K562 (cell line): ENCODE measurements at regions not wholly inside any gene's neighbourhood (a gene's known extent, or its start where the extent isn't known, plus 50 kb on each side); places are given as distances from the start of the nearest gene placed in this dataset.

Source experiments
- ATAC-seq: fragments of 200-7000 bp; cut with Tn5 transposase; 3 replicates; pipeline ENCODE4 v1.9.1; 2020; ENCODE audit warnings: moderate library complexity
- BruUV-seq: library from RNA; stranded (reverse); fragments of 400-500 nt; replicated peaks from 2 replicates; lab custom pipeline; 2021; lab: Mats Ljungman, UMichigan
- CTCF ChIA-PET: fragments of 300-600 bp; formaldehyde crosslinking; extraction: SDS; loops from one replicate; lab custom pipeline; 2021; ENCODE audit warnings: low intra/inter-chr PET ratio; lab: Yijun Ruan, JAX
- POLR2A ChIA-PET: fragments of 300-600, 350-650 bp; sonication (Branson Sonifier 250); formaldehyde crosslinking; extraction: SDS; loops from one replicate; lab custom pipeline; 2021; ENCODE audit warnings: antibody characterized with exemption, inconsistent platforms; lab: Yijun Ruan, JAX
- DNase-seq, 4 experiments: peaks; one replicate each; pipeline versions ENCODE4 v3.0.0 to v3.0.0-alpha.2; 2011 to 2018; ENCODE audit warnings: low spot score in 3 of 4, mixed read lengths in 3 of 4; ENCODE audit errors: extremely low read depth in 1 of 4
- FAIRE-seq: peaks from 2 replicates; lab custom pipeline; 2011; peaks lifted over from hg19 to GRCh38; lab: Jason Lieb, UNC
- H2AFZ ChIP-seq: 2 replicates; pipeline ENCODE4 v1.6.0; 2011; ENCODE audit warnings: low read depth, low read length, control low read depth, inconsistent platforms
- H3K27ac ChIP-seq: fragments of 200-600 bp; 3 replicates; pipeline ENCODE4 v1.8.0; 2011; ENCODE audit warnings: low read depth, mild to moderate bottlenecking, control low read depth, inconsistent platforms, low read length, moderate library complexity, mixed read lengths; ENCODE audit errors: extremely low read depth
- H3K27me3 ChIP-seq, 2 experiments: fragments of 300-600 bp in 1 of 2; 2 replicates in 1 of 2; 3 replicates in 1 of 2; pipeline versions ENCODE4 v1.6.0 to v1.8.0; 2011; ENCODE audit warnings: inconsistent platforms in 2 of 2, low read length in 2 of 2, mild to moderate bottlenecking in 1 of 2, mixed read lengths in 1 of 2, moderate library complexity in 1 of 2; ENCODE audit not compliant: control insufficient read depth in 2 of 2, insufficient read depth in 2 of 2
- H3K36me3 ChIP-seq: fragments of 300-600 bp; 3 replicates; pipeline ENCODE4 v1.8.0; 2011; ENCODE audit warnings: mild to moderate bottlenecking, low read length, inconsistent platforms; ENCODE audit not compliant: control insufficient read depth, insufficient read depth
- H3K4me1 ChIP-seq, 2 experiments: fragments of 200-600 bp in 1 of 2; replicated peaks in 1 of 2; 2 replicates in 1 of 2; 3 replicates in 1 of 2; pipeline versions ENCODE4 v1.5.1 to v1.8.0; 2011; ENCODE audit warnings: inconsistent platforms in 2 of 2, low read length in 2 of 2, mild to moderate bottlenecking in 1 of 2, mixed read lengths in 1 of 2, moderate library complexity in 1 of 2; ENCODE audit not compliant: control insufficient read depth in 2 of 2, insufficient read depth in 2 of 2
- H3K4me2 ChIP-seq: 2 replicates; pipeline ENCODE4 v1.6.1; 2011; ENCODE audit warnings: low read length, control low read depth, inconsistent platforms, mixed read lengths; ENCODE audit not compliant: insufficient read depth
- H3K4me3 ChIP-seq: fragments of 200-600 bp; sonication (generic), shearing (Covaris generic); 2 replicates; pipeline ENCODE4 v1.5.1; 2016; ENCODE audit warnings: control low read depth, inconsistent platforms
- H3K79me2 ChIP-seq: fragments of 200-600 bp; 3 replicates; pipeline ENCODE4 v1.8.0; 2011; ENCODE audit warnings: low read length, inconsistent platforms; ENCODE audit not compliant: control insufficient read depth, insufficient read depth
- H3K9ac ChIP-seq, 2 experiments: 2 replicates each; pipeline versions ENCODE4 v1.6.0 to v1.6.1; 2011; ENCODE audit warnings: low read depth in 2 of 2, low read length in 2 of 2, control low read depth in 1 of 2, inconsistent platforms in 1 of 2, mild to moderate bottlenecking in 1 of 2, mixed read lengths in 1 of 2; ENCODE audit not compliant: insufficient read depth in 1 of 2
- H3K9me1 ChIP-seq: one replicate; pipeline ENCODE4 v1.6.0; 2011; ENCODE audit warnings: inconsistent platforms, mild to moderate bottlenecking, low read length, moderate library complexity; ENCODE audit not compliant: control insufficient read depth, insufficient read depth
- H3K9me3 ChIP-seq: replicated peaks from 2 replicates; pipeline ENCODE4 v1.5.1; 2011; ENCODE audit warnings: low read depth, low read length, inconsistent platforms; ENCODE audit not compliant: control insufficient read depth, insufficient read depth
- H4K20me1 ChIP-seq: replicated peaks from 2 replicates; pipeline ENCODE4 v1.6.1; 2011; ENCODE audit warnings: low read length, inconsistent platforms, mixed read lengths; ENCODE audit not compliant: control insufficient read depth, insufficient read depth
- BACH1 ChIP-seq: fragments of 200-800 bp; sonication (Bioruptor generic); IDR thresholded peaks from 2 replicates; pipeline ENCODE4 v1.6.1; 2016; ENCODE audit warnings: missing genetic modification characterization, missing compliant biosample characterization
- C11orf30 ChIP-seq: fragments of 450-650 bp; IDR thresholded peaks from 2 replicates; pipeline ENCODE4 v1.6.1; 2016; ENCODE audit warnings: low read depth, mild to moderate bottlenecking
- KDM4B ChIP-seq, 2 experiments: fragments of 450-650 bp in 1 of 2; sonication (generic) in 1 of 2; IDR thresholded peaks; 2 replicates each; pipeline ENCODE4 v1.6.1; 2016 to 2017; ENCODE audit warnings: borderline replicate concordance in 2 of 2, antibody characterized with exemption in 1 of 2, low read depth in 1 of 2, mild to moderate bottlenecking in 1 of 2
- MAFF ChIP-seq: IDR thresholded peaks from 2 replicates; pipeline ENCODE4 v1.6.1; 2012; ENCODE audit warnings: low read length, improper control_type of control experiment
- MAFG ChIP-seq: fragments of 450-650 bp; conservative IDR thresholded peaks from 2 replicates; pipeline ENCODE4 v1.6.1; 2016; ENCODE audit warnings: missing genetic modification characterization, missing compliant biosample characterization
- MAFK ChIP-seq: IDR thresholded peaks from 2 replicates; pipeline ENCODE4 v1.6.1; 2011; ENCODE audit warnings: low read length, improper control_type of control experiment
- OTX1 ChIP-seq: fragments of 450-650 bp; formaldehyde crosslinking; IDR thresholded peaks from 2 replicates; pipeline ENCODE4 v1.4.0; 2022; ENCODE audit warnings: mild to moderate bottlenecking
- SOX6 ChIP-seq: fragments of 450-650 bp; IDR thresholded peaks from 2 replicates; pipeline ENCODE4 v1.6.1; 2014; ENCODE audit warnings: mild to moderate bottlenecking
- TCF3 ChIP-seq: sonication (generic); formaldehyde crosslinking; IDR thresholded peaks from 2 replicates; pipeline ENCODE4 v1.4.0; 2020; ENCODE audit warnings: mild to moderate bottlenecking, missing genetic modification reagents
- ZC3H11A ChIP-seq: IDR thresholded peaks from 2 replicates; pipeline ENCODE4 v1.6.1; 2012; ENCODE audit warnings: low read depth, low read length, improper control_type of control experiment
- ZNF316 ChIP-seq: fragments of 450-650 bp; IDR thresholded peaks from 2 replicates; pipeline ENCODE4 v1.6.1; 2016
- ZNF507 ChIP-seq: conservative IDR thresholded peaks from 2 replicates; pipeline ENCODE4 v1.6.1; 2017; ENCODE audit warnings: missing genetic modification characterization, missing compliant biosample characterization
- WGBS: fragments of 100-300 bp; shearing (Covaris generic); methylation state at CpG from one replicate; pipeline ENCODE4 v1.1.6; 2016; ENCODE audit warnings: low coverage, mixed read lengths; ENCODE audit not compliant: insufficient coverage; ENCODE audit errors: missing lambda C conversion rate; 5-methylcytosine and 5-hydroxymethylcytosine counted together
- in situ Hi-C: fragments of 300-500 bp; cut with MboI; formaldehyde crosslinking; loops from 4 replicates; pipeline ENCODE4 v1.15.0; 2018; ENCODE audit warnings: inconsistent platforms, mixed read lengths
- intact Hi-C: fragments of 100-400 bp; cut with micrococcal nuclease; formaldehyde crosslinking; loops from 2 replicates; pipeline ENCODE4 v1.14.2; 2022

DNA sequence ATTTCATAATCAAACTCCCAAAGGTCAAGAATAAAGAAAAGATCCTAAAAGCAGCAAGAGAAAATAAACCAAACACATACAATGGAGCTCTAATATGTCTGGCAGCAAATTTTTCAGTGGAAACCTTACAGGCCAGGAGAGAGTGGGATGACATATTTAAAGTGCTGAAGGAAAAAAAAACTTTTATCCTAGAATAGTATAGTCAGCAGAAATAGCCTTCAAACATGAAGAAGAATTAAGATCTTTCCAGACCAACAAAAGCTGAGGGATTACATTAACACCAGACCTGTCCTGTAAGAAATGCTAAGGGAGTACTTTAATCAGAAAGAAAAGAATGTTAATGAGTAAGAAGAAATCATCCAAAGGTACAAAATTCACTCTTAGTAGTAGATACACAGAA lies 215.7 kb upstream of the IGF1 start:
- H2AFZ ChIP-seq, result no peak overlapping the region
- no peak overlapping the region for H3K27ac ChIP-seq
- no peak overlapping the region for H3K4me3 ChIP-seq
- no peaks in the 10 kb centered on the region for H3K4me1 ChIP-seq
- no peak overlapping the region for H3K9ac ChIP-seq
- ATAC-seq, result no peak
- no peak for DNase-seq
- POLR2A ChIA-PET, result no interaction called here
- no peak overlapping the region for H3K4me2 ChIP-seq
- H3K27me3 ChIP-seq, result no peaks in the 10 kb centered on the region
- BruUV-seq, result no TSS peak
- FAIRE-seq, result no peak
- CTCF ChIA-PET, result no interaction called here
- H3K9me1 ChIP-seq, result no peaks in the 10 kb centered on the region
- no peaks in the 10 kb centered on the region for H3K36me3 ChIP-seq
- no peaks in the 10 kb centered on the region for H3K79me2 ChIP-seq
- TF ChIP-seq ZC3H11A (no peak), C11orf30 (peak; percentile 58), SOX6 (no peak), ZNF507 (tag) (no peak), MAFG (tag) (peak; percentile 43), ZNF316 (peak; percentile 74; the same call in 1 of the 2 replicates), KDM4B (IDR thresholded peaks at IDR 0.05; ENCODE audit: borderline replicate concordance in 2 of 2, low read depth in 1 of 2) (no peak)
- TF ChIP-seq, all 486 proteins: peak for 3
- intact Hi-C loops (no loop called here), in situ Hi-C loops (no loop called here)
- Histone ChIP-seq H3K9me3 (no peaks in the 10 kb centered on the region), H4K20me1 (no peaks in the 10 kb centered on the region)

DNA sequence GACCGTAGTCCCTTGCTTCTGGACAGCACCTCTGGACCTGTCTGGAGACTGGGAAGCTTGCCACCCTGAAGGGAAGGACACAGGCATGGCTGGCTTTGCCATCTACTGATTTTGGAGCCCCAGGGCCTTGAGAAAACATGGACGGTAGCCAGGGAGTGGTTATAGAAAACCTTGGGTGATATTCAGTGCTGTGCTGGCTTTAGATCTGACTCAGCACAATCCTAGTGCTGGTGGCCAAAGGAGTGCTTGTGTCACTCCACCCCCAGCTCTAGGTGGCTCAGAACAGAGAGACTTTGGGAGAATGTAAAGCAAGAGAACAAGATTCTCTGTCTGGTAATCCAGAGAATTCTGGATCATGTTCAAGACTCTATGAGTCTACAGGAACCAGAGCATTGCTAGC lies 214.5 kb upstream of the IGF1 start:
- 8% methylated on average over 2 of the region's 2 CpGs for WGBS
- DNase-seq, result peak in 1 of 4 experiments; percentile 11
- TF ChIP-seq MAFF, result peak; percentile 63
- peak; percentile 97 for TF ChIP-seq ZNF316
- peak; percentile 91 for TF ChIP-seq MAFG (tag)
- TF ChIP-seq MAFK, result peak; percentile 69; the same call in 1 of the 2 replicates
- TF ChIP-seq BACH1 (tag), result peak; percentile 33; the same call in 1 of the 2 replicates
- TF ChIP-seq OTX1 (CRISPR knock-in tag), result no peak
- TF ChIP-seq C11orf30, result peak; percentile 88
- no peak for TF ChIP-seq TCF3
- in situ Hi-C loops, result no loop called here
- Histone ChIP-seq H3K27me3 (no peaks in the 10 kb centered on the region), H3K4me2 (no peak overlapping the region), H3K9me3 (no peaks in the 10 kb centered on the region), H3K9me1 (no peaks in the 10 kb centered on the region), H3K27ac (no peak overlapping the region), H3K9ac (no peak overlapping the region), H3K79me2 (no peaks in the 10 kb centered on the region), H3K36me3 (no peaks in the 10 kb centered on the region), H4K20me1 (no peaks in the 10 kb centered on the region), H2AFZ (no peak overlapping the region), H3K4me1 (no peaks in the 10 kb centered on the region), H3K4me3 (no peak overlapping the region)
- intact Hi-C loops, result no loop called here
- ChIA-PET CTCF (no interaction called here), POLR2A (interaction anchor here (0.7 kb wide), 1 partner anchor 633 kb away, joined by 3 read pairs; the partner anchor contains the start of gene WASHC3)
- no peak for ATAC-seq
- FAIRE-seq, result peak; percentile 11
- no TSS peak for BruUV-seq
